CD4-positive, alpha-beta memory T cell (primary cell): ENCODE measurements at regions not wholly inside any gene's neighbourhood (a gene's known extent, or its start where the extent isn't known, plus 50 kb on each side); places are given as distances from the start of the nearest gene placed in this dataset.

Experiments
- CTCF ChIA-PET: fragments of 350-600 bp; sonication (Branson Sonifier 250); formaldehyde crosslinking; loops from one replicate; lab custom pipeline; 2021; ENCODE audit warnings: inconsistent platforms; ENCODE audit not compliant: partially characterized antibody; lab: Charles Lee
- POLR2A ChIA-PET: fragments of 350-600 bp; sonication (Branson Sonifier 250); formaldehyde crosslinking; loops from one replicate; lab custom pipeline; 2021; ENCODE audit not compliant: partially characterized antibody; lab: Charles Lee
- DNase-seq, 5 donors: peaks; one replicate each; pipeline versions ENCODE4 v3.0.0 to v3.0.0-alpha.2; 2020 to 2022; ENCODE audit warnings: mixed read lengths in 1 of 5
- H3K27ac ChIP-seq: one replicate; pipeline ENCODE4 v1.7.0; 2013; ENCODE audit warnings: low read depth, low read length
- H3K27me3 ChIP-seq: 2 replicates; pipeline ENCODE4 v1.7.0; 2013; ENCODE audit warnings: mild to moderate bottlenecking, low read length, moderate library complexity; ENCODE audit not compliant: insufficient read depth
- H3K36me3 ChIP-seq: 2 replicates; pipeline ENCODE4 v1.7.0; 2013; ENCODE audit warnings: mild to moderate bottlenecking, low read length, moderate library complexity; ENCODE audit not compliant: insufficient read depth
- H3K4me1 ChIP-seq: 2 replicates; pipeline ENCODE4 v1.7.0; 2013; ENCODE audit warnings: mild to moderate bottlenecking, low read length, moderate library complexity; ENCODE audit not compliant: insufficient read depth
- H3K4me3 ChIP-seq, 2 donors: one replicate each; pipeline ENCODE4 v1.7.0; 2013; ENCODE audit warnings: low read length in 2 of 2, mild to moderate bottlenecking in 1 of 2
- H3K9me3 ChIP-seq, 2 donors: one replicate each; pipeline ENCODE4 v1.7.0; 2013; ENCODE audit warnings: low read length in 2 of 2, control low read depth in 1 of 2; ENCODE audit not compliant: control insufficient read depth in 1 of 2
- H3K27ac Mint-ChIP-seq, 7 donors: one replicate each; pipeline ENCODE4 v1.8.0; 2020 to 2021; ENCODE audit warnings: mixed read lengths in 7 of 7, mild to moderate bottlenecking in 6 of 7, inconsistent platforms in 3 of 7, moderate library complexity in 3 of 7
- H3K27me3 Mint-ChIP-seq, 2 donors: one replicate each; pipeline ENCODE4 v1.8.0; 2020 to 2021; ENCODE audit warnings: mixed read lengths in 2 of 2
- H3K36me3 Mint-ChIP-seq, 2 donors: one replicate each; pipeline ENCODE4 v1.8.0; 2020 to 2021; ENCODE audit warnings: mixed read lengths in 2 of 2, inconsistent platforms in 1 of 2, mild to moderate bottlenecking in 1 of 2
- H3K4me1 Mint-ChIP-seq, 4 donors: one replicate each; pipeline ENCODE4 v1.8.0; 2020 to 2021; ENCODE audit warnings: mixed read lengths in 4 of 4, mild to moderate bottlenecking in 1 of 4
- H3K4me3 Mint-ChIP-seq, 8 donors: one replicate each; pipeline ENCODE4 v1.8.0; 2020 to 2021; ENCODE audit warnings: mixed read lengths in 8 of 8, mild to moderate bottlenecking in 7 of 8, moderate library complexity in 6 of 8, inconsistent platforms in 3 of 8
- H3K9me3 Mint-ChIP-seq, 8 donors: one replicate each; pipeline ENCODE4 v1.8.0; 2020 to 2021; ENCODE audit warnings: mixed read lengths in 8 of 8, mild to moderate bottlenecking in 5 of 8, inconsistent platforms in 3 of 8, moderate library complexity in 1 of 8
- intact Hi-C: fragments of 100-400 bp; cut with micrococcal nuclease; formaldehyde crosslinking; loops from one replicate; pipeline ENCODE4 v1.15.1; 2023

DNA sequence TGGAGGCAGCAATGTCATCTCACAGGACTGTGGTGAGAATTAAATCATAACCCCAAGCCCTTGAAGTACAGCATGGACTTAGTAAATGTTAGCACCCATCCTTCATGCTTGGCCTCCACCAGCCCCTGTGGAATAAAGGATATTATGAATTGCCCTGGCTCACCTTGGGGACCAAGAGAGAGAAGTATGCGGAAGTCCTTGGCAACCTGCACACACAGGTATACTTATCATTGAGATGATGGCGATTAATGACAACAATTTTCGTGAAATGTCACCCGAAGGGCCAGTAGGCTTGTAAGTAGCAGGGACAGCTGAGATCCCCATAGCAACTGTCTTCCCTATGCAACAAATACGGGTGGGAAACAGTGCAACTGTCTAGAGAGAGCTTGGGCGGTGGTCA, 102.0 kb downstream of the FAM43A start:
- Histone ChIP-seq H3K4me3 (no peak overlapping the region), H3K9me3 (no peaks in the 10 kb centered on the region), H3K27ac (no peak overlapping the region), H3K27me3 (no peaks in the 10 kb centered on the region), H3K36me3 (no peaks in the 10 kb centered on the region), H3K4me1 (no peaks in the 10 kb centered on the region)
- Mint-ChIP-seq H3K4me1 (no peaks in the 10 kb centered on the region), H3K27ac (peak overlapping the region in 1 of 7 donors; percentile 15), H3K27me3 (peaks cover 0 to 2% of the 10 kb centered on the region in 2 donors), H3K36me3 (no peaks in the 10 kb centered on the region), H3K4me3 (no peak overlapping the region), H3K9me3 (no peaks in the 10 kb centered on the region)
- intact Hi-C loops = no loop called here
- CTCF ChIA-PET = no interaction called here
- POLR2A ChIA-PET = no interaction called here
- no peak for DNase-seq

DNA sequence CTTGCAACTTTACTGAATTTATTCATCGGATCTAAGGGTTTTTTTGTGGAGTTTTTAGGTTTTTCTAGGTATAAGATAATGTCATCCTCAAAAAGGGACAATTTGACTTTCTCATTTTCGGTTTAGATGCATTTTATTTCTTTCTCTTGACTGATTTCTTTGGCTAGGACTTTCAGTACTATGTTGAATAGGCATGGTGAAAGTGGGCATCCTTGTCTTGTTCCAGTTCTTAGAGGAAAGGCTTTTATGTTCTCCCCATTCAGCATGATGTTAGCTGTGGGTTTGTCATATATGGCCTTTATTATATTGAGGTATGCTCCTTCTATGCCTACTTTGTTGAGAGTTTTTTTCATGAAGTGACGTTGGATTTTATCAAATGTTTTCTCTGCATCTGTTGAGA, 106.7 kb downstream of the FAM43A start:
- Mint-ChIP-seq H3K9me3 (peaks cover 0 to 29% (median 23%) of the 10 kb centered on the region in 8 donors), H3K36me3 (peaks cover 0 to 7% of the 10 kb centered on the region in 2 donors), H3K4me3 (no peak overlapping the region), H3K27me3 (no peaks in the 10 kb centered on the region), H3K4me1 (peaks cover 0 to 6% (median 3%) of the 10 kb centered on the region in 4 donors), H3K27ac (no peak overlapping the region)
- POLR2A ChIA-PET = no interaction called here
- Histone ChIP-seq H3K36me3 (no peaks in the 10 kb centered on the region), H3K9me3 (peaks cover 0 to 5% of the 10 kb centered on the region in 2 donors), H3K4me3 (no peak overlapping the region), H3K4me1 (no peaks in the 10 kb centered on the region), H3K27ac (no peak overlapping the region), H3K27me3 (no peaks in the 10 kb centered on the region)
- CTCF ChIA-PET = no interaction called here
- intact Hi-C loops = no loop called here
- DNase-seq = no peak

DNA sequence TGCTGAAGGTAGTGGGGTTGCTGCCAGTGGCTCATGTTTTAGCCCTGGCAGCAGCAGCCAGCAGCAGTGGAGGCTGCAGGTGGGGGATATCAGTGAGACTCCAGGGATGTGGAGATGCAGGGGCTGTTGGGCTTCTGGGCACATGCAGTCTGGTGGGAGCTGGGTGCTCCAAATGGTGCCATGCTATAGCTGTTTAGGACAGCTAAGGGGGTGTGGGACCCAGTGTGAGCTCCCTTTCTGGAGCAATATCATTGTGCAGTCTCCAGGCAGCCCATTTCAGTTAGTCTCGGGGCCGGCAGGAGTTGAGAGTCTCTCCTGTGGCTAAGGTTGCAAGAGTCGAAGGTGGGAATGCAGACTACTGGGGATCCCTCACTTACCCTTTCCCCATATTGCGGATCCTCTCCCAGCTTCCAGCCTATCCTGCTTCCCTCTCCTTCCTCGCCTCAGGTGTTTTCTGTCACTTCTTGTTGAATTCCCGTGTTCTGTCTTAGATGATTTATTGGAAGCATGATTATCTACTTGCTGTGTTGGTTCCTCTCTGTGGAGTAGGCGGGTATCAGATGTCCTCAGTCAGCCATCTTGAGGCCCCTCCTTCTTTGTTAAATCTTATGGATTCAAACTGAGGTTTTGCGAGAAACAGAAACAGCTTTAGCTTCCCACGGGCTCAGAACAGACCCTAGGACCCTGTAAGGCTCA, 112.0 kb downstream of the FAM43A start:
- H3K4me1 ChIP-seq = no peaks in the 10 kb centered on the region
- Mint-ChIP-seq H3K36me3 (peaks cover 0 to 7% of the 10 kb centered on the region in 2 donors), H3K9me3 (peaks cover 0 to 32% (median 24%) of the 10 kb centered on the region in 8 donors), H3K27me3 (no peaks in the 10 kb centered on the region), H3K4me3 (no peak overlapping the region), H3K4me1 (peaks cover 0 to 6% (median 3%) of the 10 kb centered on the region in 4 donors), H3K27ac (peak overlapping the region in 1 of 7 donors; percentile 48)
- H3K4me3 ChIP-seq = no peak overlapping the region
- intact Hi-C loops = no loop called here
- H3K27me3 ChIP-seq = no peaks in the 10 kb centered on the region
- CTCF ChIA-PET = no interaction called here
- H3K27ac ChIP-seq = no peak overlapping the region
- no peak for DNase-seq
- H3K36me3 ChIP-seq = no peaks in the 10 kb centered on the region
- POLR2A ChIA-PET = no interaction called here
- peaks cover 0 to 5% of the 10 kb centered on the region in 2 donors for H3K9me3 ChIP-seq

DNA sequence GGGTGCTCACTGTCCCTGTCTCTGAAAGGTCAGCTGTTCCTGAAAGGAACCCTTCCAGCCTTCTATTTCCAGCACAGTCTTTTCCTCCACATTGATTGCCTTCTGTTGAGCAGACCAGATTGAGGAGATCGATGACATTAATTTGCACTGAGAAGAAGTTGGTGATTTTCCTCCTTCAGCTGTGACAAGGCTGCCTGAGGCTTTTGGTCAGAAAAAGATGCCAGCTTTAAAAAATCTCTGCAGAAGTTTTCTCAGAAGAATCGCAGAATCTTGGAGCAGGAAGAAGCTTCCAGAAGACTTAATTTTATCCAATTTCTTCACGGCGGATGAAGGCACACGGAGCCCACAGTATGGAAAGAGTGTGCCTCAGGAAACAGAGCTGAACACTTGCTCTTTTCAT, 112.8 kb downstream of the FAM43A start:
- peaks cover 0 to 6% (median 3%) of the 10 kb centered on the region in 4 donors for H3K4me1 Mint-ChIP-seq
- ChIA-PET CTCF (no interaction called here), POLR2A (no interaction called here)
- intact Hi-C loops = no loop called here
- Histone ChIP-seq H3K36me3 (no peaks in the 10 kb centered on the region), H3K9me3 (peaks cover 0 to 5% of the 10 kb centered on the region in 2 donors), H3K27me3 (no peaks in the 10 kb centered on the region), H3K27ac (no peak overlapping the region), H3K4me1 (no peaks in the 10 kb centered on the region), H3K4me3 (no peak overlapping the region)
- no peak overlapping the region for H3K4me3 Mint-ChIP-seq
- H3K27me3 Mint-ChIP-seq = peaks cover under 1 to 3% of the 10 kb centered on the region in 2 donors
- peaks cover 0 to 32% (median 24%) of the 10 kb centered on the region in 8 donors for H3K9me3 Mint-ChIP-seq
- DNase-seq = no peak
- peaks cover 0 to 7% of the 10 kb centered on the region in 2 donors for H3K36me3 Mint-ChIP-seq
- H3K27ac Mint-ChIP-seq = no peak overlapping the region

DNA sequence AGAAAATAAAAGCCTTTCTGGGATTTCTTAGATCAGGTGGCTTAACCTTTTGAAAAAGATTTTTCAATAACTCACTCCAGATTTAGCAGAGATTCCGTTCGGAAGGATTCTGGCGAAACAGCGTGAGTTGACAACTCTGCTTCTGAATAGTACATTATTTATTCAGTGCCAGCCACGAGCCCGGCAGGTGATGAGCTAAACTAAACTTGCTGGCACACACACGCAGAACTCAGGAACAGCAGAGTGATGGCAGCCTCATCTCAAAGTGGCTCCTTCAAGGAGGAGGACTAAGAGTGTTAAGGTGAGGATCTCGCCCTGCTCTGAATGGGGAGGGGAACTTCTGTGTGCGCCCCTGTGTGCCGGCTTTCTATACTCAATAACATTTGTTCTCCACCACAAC, 114.3 kb downstream of the FAM43A start:
- no peak overlapping the region for H3K4me3 Mint-ChIP-seq

DNA sequence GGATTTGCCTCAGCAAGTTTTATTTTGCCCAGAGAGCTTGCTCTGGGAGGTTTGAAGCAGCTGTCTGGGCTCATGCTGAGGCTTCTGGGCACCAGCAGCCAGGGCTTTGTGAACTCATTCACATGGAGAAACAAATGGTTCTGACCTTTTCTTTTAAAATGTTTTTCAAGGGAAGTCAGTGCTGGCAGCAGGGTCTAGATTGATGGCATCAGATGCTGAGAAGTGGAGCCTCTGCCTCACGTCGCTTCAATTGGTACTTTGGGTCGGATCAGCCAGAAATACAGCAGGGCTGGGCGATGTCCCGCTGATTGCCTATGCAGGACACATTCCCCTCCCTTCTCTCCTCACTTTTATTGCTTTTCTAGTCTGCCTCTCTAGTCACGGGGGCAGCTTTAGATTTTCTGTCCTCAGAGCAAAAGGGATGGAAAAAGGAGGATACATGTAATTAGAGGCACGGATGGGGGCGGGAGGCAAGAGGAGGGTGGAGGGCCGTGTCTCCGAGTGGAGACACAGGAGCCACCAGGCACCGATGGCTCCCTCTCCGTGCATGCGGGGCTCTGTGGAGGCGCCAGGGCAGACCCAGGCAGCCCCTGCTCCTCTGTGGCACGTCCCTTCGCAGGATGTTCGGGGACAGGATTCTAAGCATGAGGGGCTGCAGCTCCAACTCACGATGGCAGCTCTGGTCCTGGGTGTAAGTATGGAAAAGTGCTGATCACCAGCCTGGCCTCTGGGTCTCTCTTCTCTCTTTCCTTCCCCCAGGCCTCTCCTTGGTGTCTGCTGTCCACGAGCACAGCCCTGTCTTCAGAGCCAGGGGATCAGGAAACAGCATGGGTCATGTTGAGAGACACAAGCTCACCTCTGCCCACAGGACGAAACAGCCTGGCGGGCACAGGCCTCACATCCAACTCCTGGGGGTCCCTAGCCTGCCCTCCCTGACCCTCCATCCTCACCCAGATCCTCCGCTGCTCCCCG, 116.1 kb downstream of the FAM43A start:
- Mint-ChIP-seq H3K9me3 (peaks cover 0 to 10% (median under 1%) of the 10 kb centered on the region in 8 donors), H3K4me3 (no peak overlapping the region), H3K27me3 (peaks cover 12 to 17% of the 10 kb centered on the region in 2 donors), H3K27ac (no peak overlapping the region), H3K4me1 (no peaks in the 10 kb centered on the region), H3K36me3 (no peaks in the 10 kb centered on the region)
- intact Hi-C loops = no loop called here
- Histone ChIP-seq H3K36me3 (no peaks in the 10 kb centered on the region), H3K4me1 (no peaks in the 10 kb centered on the region), H3K9me3 (no peaks in the 10 kb centered on the region), H3K27ac (no peak overlapping the region), H3K4me3 (no peak overlapping the region), H3K27me3 (peaks cover 2% of the 10 kb centered on the region)
- ChIA-PET POLR2A (no interaction called here), CTCF (interaction anchor here (2.1 kb wide), 1 partner anchor 220 kb away, joined by 4 read pairs; no protein-coding TSS in a partner anchor)
- DNase-seq = no peak

More for the DNA sequence above, 114.3 kb downstream of the FAM43A start:
- POLR2A ChIA-PET = no interaction called here
- Histone ChIP-seq H3K4me1 (no peaks in the 10 kb centered on the region), H3K27me3 (peaks cover 2% of the 10 kb centered on the region), H3K36me3 (no peaks in the 10 kb centered on the region), H3K4me3 (no peak overlapping the region), H3K27ac (no peak overlapping the region), H3K9me3 (peaks cover 0 to 5% of the 10 kb centered on the region in 2 donors)
- Mint-ChIP-seq H3K36me3 (peaks cover 0 to 7% of the 10 kb centered on the region in 2 donors), H3K4me1 (peaks cover 0 to 5% (median 2%) of the 10 kb centered on the region in 4 donors), H3K27me3 (peaks cover 8% of the 10 kb centered on the region in 2 donors), H3K9me3 (peaks cover 0 to 26% (median 18%) of the 10 kb centered on the region in 8 donors), H3K27ac (no peak overlapping the region)
- intact Hi-C loops = no loop called here
- CTCF ChIA-PET = interaction anchor here (2.1 kb wide), 1 partner anchor 221 kb away, joined by 4 read pairs; no protein-coding TSS in a partner anchor
- DNase-seq = no peak

- no peak overlapping the region for H3K4me3 ChIP-seq
- no peak overlapping the region for H3K27ac ChIP-seq
- ChIA-PET CTCF (no interaction called here), POLR2A (no interaction called here)
- no peak for DNase-seq
- no peaks in the 10 kb centered on the region for H3K4me1 Mint-ChIP-seq
- no peak overlapping the region for H3K27ac Mint-ChIP-seq
- peaks cover 12 to 21% of the 10 kb centered on the region in 2 donors for H3K27me3 Mint-ChIP-seq
- no peak overlapping the region for H3K4me3 Mint-ChIP-seq
- peaks cover 2% of the 10 kb centered on the region for H3K27me3 ChIP-seq
- no peaks in the 10 kb centered on the region for H3K36me3 ChIP-seq
- H3K9me3 ChIP-seq = no peaks in the 10 kb centered on the region
- H3K4me1 ChIP-seq = no peaks in the 10 kb centered on the region
- intact Hi-C loops = no loop called here
- H3K36me3 Mint-ChIP-seq = no peaks in the 10 kb centered on the region
- peaks cover 0 to 2% (median 0%) of the 10 kb centered on the region in 8 donors for H3K9me3 Mint-ChIP-seq
These were observed 119.1 kb downstream of the FAM43A start for GRCh38 chr3:194804796-194805195.
